CD14-positive monocyte (primary cell): ENCODE measurements at regions not wholly inside any gene's neighbourhood (a gene's known extent, or its start where the extent isn't known, plus 50 kb on each side); places are given as distances from the start of the nearest gene placed in this dataset.

Experiments used
- DNase-seq, 3 donors: peaks; one replicate each; pipeline ENCODE4 v3.0.0-alpha.2; 2011 to 2022
- H2AFZ ChIP-seq: 2 replicates; pipeline ENCODE4 v1.6.0; 2012; ENCODE audit warnings: mild to moderate bottlenecking, low read depth, low read length, inconsistent platforms; ENCODE audit not compliant: insufficient read depth, poor library complexity, severe bottlenecking
- H3K27ac ChIP-seq, 2 donors: 1 replicate in 1 of 2; 2 replicates in 1 of 2; pipeline ENCODE4 v1.5.1; 2012 to 2013; ENCODE audit warnings: low read length in 2 of 2, control low read depth in 1 of 2, inconsistent platforms in 1 of 2, low read depth in 1 of 2, mild to moderate bottlenecking in 1 of 2
- H3K27me3 ChIP-seq, 2 donors: one replicate each; pipeline versions ENCODE4 v1.6.0 to v1.6.1; 2011 to 2013; ENCODE audit warnings: low read length in 2 of 2; ENCODE audit not compliant: control insufficient read depth in 2 of 2, insufficient read depth in 2 of 2
- H3K36me3 ChIP-seq, 2 donors: replicated peaks in 1 of 2; 1 replicate in 1 of 2; 2 replicates in 1 of 2; pipeline versions ENCODE4 v1.5.1 to v1.6.1; 2012 to 2013; ENCODE audit warnings: low read length in 2 of 2, control low read depth in 1 of 2, inconsistent platforms in 1 of 2, mild to moderate bottlenecking in 1 of 2; ENCODE audit not compliant: insufficient read depth in 2 of 2, control insufficient read depth in 1 of 2
- H3K4me1 ChIP-seq, 2 donors: 1 replicate in 1 of 2; 2 replicates in 1 of 2; pipeline versions ENCODE4 v1.5.1 to v1.6.1; 2012 to 2013; ENCODE audit warnings: low read length in 2 of 2, control low read depth in 1 of 2, inconsistent platforms in 1 of 2, mild to moderate bottlenecking in 1 of 2, moderate library complexity in 1 of 2; ENCODE audit not compliant: insufficient read depth in 2 of 2, control insufficient read depth in 1 of 2
- H3K4me2 ChIP-seq: replicated peaks from 2 replicates; pipeline ENCODE3; 2012; ENCODE audit warnings: low read length, moderate library complexity, mild to moderate bottlenecking; ENCODE audit not compliant: poor library complexity, severe bottlenecking; ENCODE audit errors: extremely low read depth
- H3K4me3 ChIP-seq, 3 experiments: fragments of 200-600 bp in 1 of 3; sonication (generic) in 1 of 3; replicated peaks in 1 of 3; 1 replicate in 2 of 3; 2 replicates in 1 of 3; pipeline ENCODE4 v1.5.1; 2011 to 2013; ENCODE audit warnings: low read length in 3 of 3, mild to moderate bottlenecking in 3 of 3, control low read depth in 2 of 3, low read depth in 2 of 3, inconsistent platforms in 1 of 3, moderate library complexity in 1 of 3
- H3K79me2 ChIP-seq: 2 replicates; pipeline ENCODE4 v1.6.0; 2012; ENCODE audit warnings: mild to moderate bottlenecking, control low read depth, inconsistent platforms, low read length, moderate library complexity; ENCODE audit not compliant: insufficient read depth
- H3K9ac ChIP-seq: 2 replicates; pipeline ENCODE4 v1.6.0; 2017; ENCODE audit warnings: low read length, mild to moderate bottlenecking; ENCODE audit not compliant: insufficient read depth, poor library complexity, severe bottlenecking
- H3K9me3 ChIP-seq, 2 donors: replicated peaks in 1 of 2; 1 replicate in 1 of 2; 2 replicates in 1 of 2; pipeline versions ENCODE4 v1.5.1 to v1.6.1; 2012 to 2013; ENCODE audit warnings: low read length in 2 of 2, control low read depth in 1 of 2; ENCODE audit not compliant: control insufficient read depth in 1 of 2, insufficient read depth in 1 of 2
- H4K20me1 ChIP-seq: 2 replicates; pipeline ENCODE4 v1.6.0; 2012; ENCODE audit warnings: mild to moderate bottlenecking, low read length, control low read depth, moderate library complexity; ENCODE audit not compliant: insufficient read depth
- H3K27ac Mint-ChIP-seq, 7 donors: one replicate each; pipeline ENCODE4 v1.8.0; 2020; ENCODE audit warnings: mild to moderate bottlenecking in 7 of 7, mixed read lengths in 7 of 7, moderate library complexity in 6 of 7, inconsistent platforms in 2 of 7
- H3K27me3 Mint-ChIP-seq, 3 donors: one replicate each; pipeline ENCODE4 v1.8.0; 2021 to 2022; ENCODE audit warnings: low read depth in 3 of 3, mild to moderate bottlenecking in 3 of 3, mixed read lengths in 3 of 3, moderate library complexity in 3 of 3, inconsistent platforms in 1 of 3
- H3K36me3 Mint-ChIP-seq, 2 donors: one replicate each; pipeline ENCODE4 v1.8.0; 2020; ENCODE audit warnings: mixed read lengths in 2 of 2, inconsistent platforms in 1 of 2, mild to moderate bottlenecking in 1 of 2
- H3K4me1 Mint-ChIP-seq: one replicate; pipeline ENCODE4 v1.8.0; 2020; ENCODE audit warnings: mild to moderate bottlenecking, mixed read lengths
- H3K4me3 Mint-ChIP-seq, 2 donors: one replicate each; pipeline ENCODE4 v1.8.0; 2020; ENCODE audit warnings: mild to moderate bottlenecking in 2 of 2, mixed read lengths in 2 of 2, moderate library complexity in 1 of 2
- H3K9me3 Mint-ChIP-seq, 7 donors: one replicate each; pipeline ENCODE4 v1.8.0; 2020 to 2022; ENCODE audit warnings: mixed read lengths in 7 of 7, mild to moderate bottlenecking in 6 of 7, moderate library complexity in 6 of 7, inconsistent platforms in 2 of 7
- CTCF ChIP-seq: fragments of 200-600 bp; IDR thresholded peaks from one replicate; pipeline ENCODE4 v1.8.0; 2022; ENCODE audit warnings: antibody characterized with exemption, mild to moderate bottlenecking
- WGBS: methylation state at CpG from one replicate; pipeline ENCODE4 v1.1.5; 2013; ENCODE audit warnings: missing lambda C conversion rate; ENCODE audit not compliant: insufficient coverage; 5-methylcytosine and 5-hydroxymethylcytosine counted together
- intact Hi-C, 2 donors: fragments of 100-400 bp; cut with micrococcal nuclease; formaldehyde crosslinking; loops; one replicate each; pipeline versions ENCODE4 v1.15.0 to v1.15.1; 2023

GRCh38 chr1:192099328-192099727, 58.9 kb upstream of the RGS18 start:
- Mint-ChIP-seq H3K4me1 (no peaks in the 10 kb centered on the region), H3K9me3 (peaks cover 0 to 7% (median 3%) of the 10 kb centered on the region in 7 donors)
- intact Hi-C loops: no loop called here

GRCh38 chr1:192100686-192101468, 57.4 kb upstream of the RGS18 start:
- WGBS: 100% methylated on average over 2 of the region's 6 CpGs
- no peak for DNase-seq
- no peak overlapping the region for H3K4me3 Mint-ChIP-seq

More at GRCh38 chr1:192099328-192099727, 58.9 kb upstream of the RGS18 start:
- Histone ChIP-seq H3K27ac (no peak overlapping the region), H3K9me3 (no peaks in the 10 kb centered on the region), H2AFZ (no peak overlapping the region), H3K27me3 (no peaks in the 10 kb centered on the region), H3K4me2 (no peak overlapping the region), H3K36me3 (no peaks in the 10 kb centered on the region), H3K9ac (no peak overlapping the region), H3K4me1 (no peaks in the 10 kb centered on the region), H3K4me3 (no peak overlapping the region), H3K79me2 (no peaks in the 10 kb centered on the region), H4K20me1 (no peaks in the 10 kb centered on the region)
- H3K27me3 Mint-ChIP-seq: peaks cover 0 to 1% (median 0%) of the 10 kb centered on the region in 3 donors
- TF ChIP-seq CTCF: no peak
- H3K27ac Mint-ChIP-seq: peak overlapping the region in 1 of 7 donors; percentile 6
- H3K36me3 Mint-ChIP-seq: no peaks in the 10 kb centered on the region
- H3K4me3 Mint-ChIP-seq: no peak overlapping the region
- no peak for DNase-seq

More at GRCh38 chr1:192100686-192101468, 57.4 kb upstream of the RGS18 start:
- Mint-ChIP-seq H3K27me3 (no peaks in the 10 kb centered on the region), H3K4me1 (no peaks in the 10 kb centered on the region), H3K27ac (peak overlapping the region in 2 of 7 donors; percentile 30 to 31), H3K36me3 (no peaks in the 10 kb centered on the region), H3K9me3 (peaks cover 0 to 5% (median 3%) of the 10 kb centered on the region in 7 donors)
- Histone ChIP-seq H3K4me3 (no peak overlapping the region), H3K79me2 (no peaks in the 10 kb centered on the region), H2AFZ (no peak overlapping the region), H3K4me2 (no peak overlapping the region), H3K4me1 (no peaks in the 10 kb centered on the region), H3K36me3 (no peaks in the 10 kb centered on the region), H3K27me3 (no peaks in the 10 kb centered on the region), H3K9me3 (no peaks in the 10 kb centered on the region), H4K20me1 (no peaks in the 10 kb centered on the region), H3K9ac (no peak overlapping the region), H3K27ac (no peak overlapping the region)
- TF ChIP-seq CTCF: no peak
- intact Hi-C loops: no loop called here
